ENCODE measurements at regions not wholly inside any gene's neighbourhood (a gene's known extent, or its start where the extent isn't known, plus 50 kb on each side); places are given as distances from the start of the nearest gene placed in this dataset.

DNA sequence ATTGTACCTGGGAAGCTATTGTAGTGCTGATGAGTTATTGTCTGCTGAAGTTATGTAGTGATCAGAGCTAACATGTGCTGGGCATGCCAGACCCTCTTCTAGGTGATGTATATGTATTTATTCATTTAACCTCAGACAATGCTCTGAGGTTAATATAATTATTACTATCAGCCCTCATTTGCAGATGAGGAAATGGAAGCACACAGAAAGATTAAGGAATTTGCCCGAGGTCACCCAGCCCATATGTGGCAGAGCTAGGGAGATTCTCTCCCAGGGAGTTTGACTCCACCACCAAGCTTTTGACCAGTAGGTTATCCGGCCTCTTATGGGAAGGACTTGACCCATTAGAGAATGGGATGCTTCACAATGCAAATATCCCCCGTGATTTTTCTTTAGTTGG, 114.2 kb upstream of the NAV2 start:
- peaks cover 3% of the 10 kb centered on the region for H3K9me3 Mint-ChIP-seq
- intact Hi-C loops (cut with micrococcal nuclease): no loop called here
- no peaks in the 10 kb centered on the region for H3K27me3 Mint-ChIP-seq (ENCODE audit: low read depth)
- H3K4me1 Mint-ChIP-seq (ENCODE audit: low read depth): no peaks in the 10 kb centered on the region
- no peak for DNase-seq (ENCODE audit: low spot score)
- no peak overlapping the region for H3K27ac Mint-ChIP-seq
- H3K36me3 Mint-ChIP-seq (ENCODE audit: low read depth): no peaks in the 10 kb centered on the region
- no peak overlapping the region for H3K4me3 Mint-ChIP-seq (ENCODE audit: low read depth)

DNA sequence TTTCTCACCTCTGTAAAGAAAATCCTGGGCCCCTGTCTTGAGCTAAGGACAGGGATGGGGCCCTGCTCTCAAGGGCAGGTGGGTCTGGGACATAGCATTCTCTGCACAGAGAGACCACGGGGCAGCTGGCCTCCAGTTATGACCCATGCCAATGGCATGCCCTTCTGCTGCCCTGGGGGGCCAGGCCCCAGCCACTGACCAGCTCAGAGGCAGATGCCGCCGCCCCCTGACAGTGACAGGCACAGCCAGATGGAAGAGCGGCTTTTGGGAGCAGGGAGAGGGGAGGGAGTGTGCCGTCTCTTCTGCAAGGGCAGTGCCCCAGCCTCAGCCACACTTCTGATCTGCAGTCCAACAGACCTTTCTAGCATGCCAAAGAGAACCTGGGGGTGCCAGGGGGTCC, 114.8 kb upstream of the NAV2 start:
- Mint-ChIP-seq H3K4me3 (ENCODE audit: low read depth) (no peak overlapping the region), H3K4me1 (ENCODE audit: low read depth) (no peaks in the 10 kb centered on the region), H3K9me3 (peaks cover 3% of the 10 kb centered on the region), H3K27ac (no peak overlapping the region), H3K27me3 (ENCODE audit: low read depth) (no peaks in the 10 kb centered on the region), H3K36me3 (ENCODE audit: low read depth) (no peaks in the 10 kb centered on the region)
- intact Hi-C loops (cut with micrococcal nuclease): no loop called here
- no peak for DNase-seq (ENCODE audit: low spot score)

DNA sequence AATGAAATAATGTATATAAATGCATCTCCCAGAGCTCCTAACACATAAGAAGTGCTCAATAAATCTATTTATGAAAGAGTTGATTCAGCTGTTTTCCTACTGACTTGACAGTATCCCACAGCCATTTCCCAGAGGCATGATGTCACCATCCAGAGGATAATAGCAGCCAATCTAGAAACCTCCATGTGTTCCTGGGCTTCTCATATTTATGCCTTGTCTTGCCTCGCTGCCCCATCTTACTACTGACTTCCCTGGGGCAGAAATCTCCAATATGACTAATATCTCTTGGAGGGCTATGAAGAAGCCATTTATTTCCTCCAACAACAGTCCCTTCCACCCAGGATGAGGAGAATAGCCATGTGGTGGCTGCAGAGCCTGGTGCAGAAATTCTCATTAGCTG, 115.4 kb upstream of the NAV2 start:
- Mint-ChIP-seq H3K27me3 (ENCODE audit: low read depth) (no peaks in the 10 kb centered on the region), H3K27ac (no peak overlapping the region), H3K9me3 (no peaks in the 10 kb centered on the region), H3K36me3 (ENCODE audit: low read depth) (no peaks in the 10 kb centered on the region), H3K4me1 (ENCODE audit: low read depth) (no peaks in the 10 kb centered on the region), H3K4me3 (ENCODE audit: low read depth) (no peak overlapping the region)
- DNase-seq (ENCODE audit: low spot score): no peak
- intact Hi-C loops (cut with micrococcal nuclease): no loop called here

DNA sequence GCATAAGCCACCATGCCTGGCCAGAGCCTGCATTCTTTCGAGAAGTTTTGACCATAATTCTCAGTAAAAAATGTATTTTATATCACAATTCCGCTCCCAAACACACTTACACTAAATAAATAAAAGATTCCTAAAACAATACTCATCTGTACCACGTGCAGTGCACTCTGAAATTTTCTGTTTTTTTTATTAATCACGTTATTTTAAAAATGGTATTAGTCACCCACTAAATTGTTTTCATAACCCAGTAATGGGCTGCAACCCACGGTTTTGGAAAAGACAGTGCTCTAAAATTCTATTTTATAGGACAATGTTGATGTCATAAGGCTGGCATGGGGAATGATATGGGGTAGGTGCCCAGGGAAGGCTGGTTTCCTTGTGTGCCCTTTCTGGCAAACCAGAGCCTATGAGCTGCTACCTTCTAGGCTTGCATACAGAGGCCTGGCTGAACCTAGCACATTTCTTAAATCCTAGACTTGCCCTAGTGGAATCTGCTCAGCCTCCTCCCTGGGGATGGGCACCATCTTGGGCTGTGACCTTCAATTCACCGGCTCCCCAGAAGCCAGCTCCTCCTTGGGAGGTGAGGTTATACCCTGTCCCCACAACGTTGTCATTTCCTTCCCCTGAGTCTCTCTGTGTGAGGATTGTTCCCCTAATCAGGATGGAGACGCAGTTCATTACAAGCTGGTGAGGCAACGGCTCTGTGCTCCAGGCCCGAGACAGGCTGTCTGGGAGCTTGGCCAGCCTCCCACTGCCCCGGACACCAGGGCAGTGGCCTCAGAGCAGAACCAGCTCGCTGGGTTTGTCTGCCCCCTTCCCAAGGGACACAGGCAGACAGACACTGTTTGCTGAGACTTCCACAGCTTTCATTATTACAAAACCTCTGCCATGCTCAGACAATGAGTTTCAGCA, 116.5 kb upstream of the NAV2 start:
- Mint-ChIP-seq H3K4me1 (ENCODE audit: low read depth) (no peaks in the 10 kb centered on the region), H3K4me3 (ENCODE audit: low read depth) (no peak overlapping the region), H3K27me3 (ENCODE audit: low read depth) (no peaks in the 10 kb centered on the region), H3K9me3 (no peaks in the 10 kb centered on the region), H3K27ac (no peak overlapping the region), H3K36me3 (ENCODE audit: low read depth) (no peaks in the 10 kb centered on the region)
- intact Hi-C loops (cut with micrococcal nuclease): no loop called here
- DNase-seq (ENCODE audit: low spot score): no peak

DNA sequence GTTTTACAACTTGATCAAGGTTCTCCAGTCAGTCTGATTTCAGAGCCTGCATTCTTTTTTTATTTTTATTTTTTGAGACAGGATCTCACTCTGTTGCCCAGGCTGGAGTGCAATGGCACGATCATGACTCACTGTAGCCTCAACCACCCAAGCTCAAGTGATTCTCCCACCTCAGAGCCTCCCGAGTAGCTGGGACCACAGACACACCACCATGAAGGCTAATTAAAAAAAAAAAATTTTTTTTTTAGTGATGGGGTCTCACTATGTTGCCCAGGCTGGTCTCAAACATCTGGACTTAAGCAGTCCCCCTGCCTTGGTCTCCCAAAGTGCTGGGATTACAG, 117.2 kb upstream of the NAV2 start:
- Mint-ChIP-seq H3K27me3 (ENCODE audit: low read depth) (no peaks in the 10 kb centered on the region), H3K4me1 (ENCODE audit: low read depth) (no peaks in the 10 kb centered on the region), H3K27ac (no peak overlapping the region), H3K36me3 (ENCODE audit: low read depth) (no peaks in the 10 kb centered on the region), H3K4me3 (ENCODE audit: low read depth) (no peak overlapping the region), H3K9me3 (no peaks in the 10 kb centered on the region)
- no peak for DNase-seq (ENCODE audit: low spot score)
- intact Hi-C loops (cut with micrococcal nuclease): no loop called here

DNA sequence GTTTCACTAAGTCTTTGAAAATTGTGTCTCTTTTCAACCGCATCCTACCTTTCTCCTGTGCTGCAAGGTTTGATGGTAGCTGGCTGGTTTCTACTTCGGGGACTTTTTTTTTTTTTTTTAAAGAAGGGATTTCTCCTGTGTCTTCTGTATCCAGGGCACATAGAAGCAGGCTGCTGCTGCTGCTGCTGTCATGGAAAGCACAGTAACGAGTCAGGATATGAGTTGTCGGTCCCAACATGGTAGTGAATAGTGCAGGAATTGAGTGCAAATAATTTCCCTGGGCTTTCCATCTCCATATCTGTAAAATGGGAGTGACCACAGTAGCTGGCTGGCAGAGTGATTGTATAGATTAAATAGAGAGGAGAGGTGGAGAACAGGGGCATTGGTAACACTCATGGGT, 118.3 kb upstream of the NAV2 start:
- DNase-seq (ENCODE audit: low spot score): no peak
- no peaks in the 10 kb centered on the region for H3K4me1 Mint-ChIP-seq (ENCODE audit: low read depth)
- H3K9me3 Mint-ChIP-seq: no peaks in the 10 kb centered on the region
- no peaks in the 10 kb centered on the region for H3K27me3 Mint-ChIP-seq (ENCODE audit: low read depth)
- H3K27ac Mint-ChIP-seq: no peak overlapping the region
- H3K36me3 Mint-ChIP-seq (ENCODE audit: low read depth): no peaks in the 10 kb centered on the region
- no peak overlapping the region for H3K4me3 Mint-ChIP-seq (ENCODE audit: low read depth)
- intact Hi-C loops (cut with micrococcal nuclease): no loop called here

DNA sequence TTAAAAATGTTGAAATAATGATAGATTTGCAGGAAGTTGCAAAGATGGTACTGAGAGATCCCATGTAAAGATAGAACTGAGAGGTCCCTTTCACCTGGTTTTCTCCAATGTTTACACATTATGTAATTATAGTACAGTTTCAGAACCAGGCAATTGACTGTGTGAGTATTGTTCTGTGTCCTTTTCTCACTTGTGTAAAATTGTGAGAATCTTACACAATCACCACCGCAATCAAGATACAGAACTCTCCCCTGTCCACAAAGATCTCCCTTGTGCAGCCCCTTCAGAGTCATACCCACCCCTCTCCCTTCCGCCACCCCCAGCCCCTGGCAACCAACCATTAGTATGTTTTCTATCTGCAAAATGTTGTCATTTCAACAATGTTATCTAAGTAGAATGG, 119.8 kb upstream of the NAV2 start:
- Mint-ChIP-seq H3K9me3 (no peaks in the 10 kb centered on the region), H3K4me1 (ENCODE audit: low read depth) (no peaks in the 10 kb centered on the region), H3K36me3 (ENCODE audit: low read depth) (no peaks in the 10 kb centered on the region), H3K4me3 (ENCODE audit: low read depth) (no peak overlapping the region), H3K27ac (no peak overlapping the region), H3K27me3 (ENCODE audit: low read depth) (no peaks in the 10 kb centered on the region)
- intact Hi-C loops (cut with micrococcal nuclease): no loop called here
- DNase-seq (ENCODE audit: low spot score): no peak

DNA sequence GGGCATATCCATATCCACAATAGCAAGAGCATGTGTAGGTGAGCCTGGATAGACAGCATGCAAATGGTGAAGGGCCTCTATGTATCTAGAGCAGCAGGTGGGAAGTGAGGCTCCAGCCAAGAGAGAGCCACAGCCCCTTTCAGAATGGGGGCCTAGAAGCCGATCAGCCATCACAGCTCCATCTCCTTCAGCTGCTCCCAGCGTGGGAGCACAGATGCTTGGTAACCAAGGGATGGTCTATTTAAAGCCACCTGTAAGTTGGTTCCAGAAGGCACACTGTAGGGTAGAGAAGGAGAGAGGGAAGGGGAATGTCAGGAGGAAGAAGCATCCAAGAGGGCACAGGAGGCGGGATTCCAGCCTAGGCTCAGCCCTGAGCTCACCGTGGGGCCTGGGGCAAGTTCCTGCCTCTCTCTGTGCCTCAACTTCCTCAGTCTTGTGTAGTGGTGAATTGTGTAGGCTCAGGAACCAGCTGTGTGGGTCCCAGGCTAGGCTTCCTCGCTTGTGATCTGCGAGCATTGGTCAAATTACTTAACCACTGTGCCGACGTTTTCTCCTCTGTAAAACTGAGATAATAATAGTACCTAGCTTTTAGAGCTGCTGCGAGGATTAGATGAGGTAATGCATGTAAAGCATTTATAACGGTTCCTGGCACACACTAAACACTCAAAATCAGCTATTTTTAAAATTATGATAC, 122.9 kb upstream of the NAV2 start:
- Mint-ChIP-seq H3K4me1 (ENCODE audit: low read depth) (no peaks in the 10 kb centered on the region), H3K4me3 (ENCODE audit: low read depth) (no peak overlapping the region), H3K27ac (no peak overlapping the region), H3K9me3 (no peaks in the 10 kb centered on the region), H3K27me3 (ENCODE audit: low read depth) (no peaks in the 10 kb centered on the region), H3K36me3 (ENCODE audit: low read depth) (no peaks in the 10 kb centered on the region)
- DNase-seq (ENCODE audit: low spot score): no peak
- intact Hi-C loops (cut with micrococcal nuclease): no loop called here

DNA sequence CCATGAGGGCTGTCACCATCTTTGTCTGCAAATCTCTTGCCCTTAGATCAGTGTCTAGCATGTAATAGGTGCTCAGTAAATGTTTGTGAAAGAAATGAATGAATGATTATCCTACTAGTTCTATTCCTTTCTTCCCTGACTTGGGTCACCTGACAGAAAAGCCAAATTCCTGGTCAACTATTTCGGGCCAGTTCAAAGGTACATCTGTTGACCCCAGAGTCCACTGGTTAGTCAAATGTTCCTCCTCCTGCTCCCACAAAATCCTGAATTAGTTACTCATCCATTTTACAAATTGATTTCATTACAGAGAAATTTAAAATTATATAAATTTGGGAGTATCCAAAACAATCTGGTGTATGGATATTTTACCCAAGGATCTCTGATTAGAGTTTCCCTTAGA, 124.7 kb upstream of the NAV2 start:
- Mint-ChIP-seq H3K27ac (no peak overlapping the region), H3K4me3 (ENCODE audit: low read depth) (no peak overlapping the region), H3K36me3 (ENCODE audit: low read depth) (no peaks in the 10 kb centered on the region), H3K9me3 (no peaks in the 10 kb centered on the region), H3K4me1 (ENCODE audit: low read depth) (no peaks in the 10 kb centered on the region), H3K27me3 (ENCODE audit: low read depth) (no peaks in the 10 kb centered on the region)
- intact Hi-C loops (cut with micrococcal nuclease): no loop called here
- no peak for DNase-seq (ENCODE audit: low spot score)

DNA sequence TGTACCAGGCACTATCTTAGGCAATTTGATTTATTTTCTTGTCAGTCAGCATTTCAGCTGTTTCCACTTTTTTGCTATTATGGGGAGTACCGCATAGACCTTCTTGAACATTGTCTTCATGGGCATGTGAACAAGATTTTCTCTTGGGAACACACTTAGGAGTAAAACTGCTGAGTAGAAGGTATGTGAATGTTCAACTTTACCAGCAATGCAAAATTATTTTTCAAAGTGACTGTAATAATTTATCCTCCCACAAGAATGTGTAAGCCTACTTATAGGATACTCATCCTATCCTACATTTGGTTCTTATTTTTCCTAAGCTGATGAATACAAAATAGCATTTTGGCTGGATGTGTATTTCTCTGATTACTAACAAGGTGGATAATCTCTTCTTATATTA, 132.0 kb upstream of the NAV2 start:
- Mint-ChIP-seq H3K36me3 (ENCODE audit: low read depth) (no peaks in the 10 kb centered on the region), H3K4me3 (ENCODE audit: low read depth) (no peak overlapping the region), H3K27me3 (ENCODE audit: low read depth) (no peaks in the 10 kb centered on the region), H3K9me3 (no peaks in the 10 kb centered on the region), H3K4me1 (ENCODE audit: low read depth) (no peaks in the 10 kb centered on the region), H3K27ac (no peak overlapping the region)
- DNase-seq (ENCODE audit: low spot score): no peak
- intact Hi-C loops (cut with micrococcal nuclease): no loop called here

DNA sequence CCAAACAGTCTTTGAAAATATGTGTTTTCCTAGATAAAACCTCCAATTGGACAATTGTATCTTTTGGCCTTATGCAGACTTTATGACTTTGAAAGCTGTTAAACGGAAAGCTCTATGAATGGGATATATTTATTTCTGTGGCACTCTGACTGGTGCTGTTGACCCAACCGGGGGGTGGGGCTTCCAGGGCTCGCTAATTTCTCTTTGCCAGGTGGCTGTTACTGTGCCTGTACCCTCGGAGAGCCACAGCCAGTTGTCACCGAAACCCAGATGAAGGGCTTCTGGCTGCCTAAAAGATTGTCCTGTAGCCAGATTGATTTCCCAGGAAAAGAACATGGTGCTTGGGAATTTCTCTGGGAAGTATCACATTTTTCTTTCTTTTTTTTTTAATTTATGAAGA, 132.7 kb upstream of the NAV2 start:
- peaks cover 2% of the 10 kb centered on the region for H3K27me3 Mint-ChIP-seq (ENCODE audit: low read depth)
- H3K4me3 Mint-ChIP-seq (ENCODE audit: low read depth): no peak overlapping the region
- H3K9me3 Mint-ChIP-seq: no peaks in the 10 kb centered on the region
- no peaks in the 10 kb centered on the region for H3K36me3 Mint-ChIP-seq (ENCODE audit: low read depth)
- H3K27ac Mint-ChIP-seq: no peak overlapping the region
- H3K4me1 Mint-ChIP-seq (ENCODE audit: low read depth): no peaks in the 10 kb centered on the region
- DNase-seq (ENCODE audit: low spot score): no peak
- intact Hi-C loops (cut with micrococcal nuclease): no loop called here

DNA sequence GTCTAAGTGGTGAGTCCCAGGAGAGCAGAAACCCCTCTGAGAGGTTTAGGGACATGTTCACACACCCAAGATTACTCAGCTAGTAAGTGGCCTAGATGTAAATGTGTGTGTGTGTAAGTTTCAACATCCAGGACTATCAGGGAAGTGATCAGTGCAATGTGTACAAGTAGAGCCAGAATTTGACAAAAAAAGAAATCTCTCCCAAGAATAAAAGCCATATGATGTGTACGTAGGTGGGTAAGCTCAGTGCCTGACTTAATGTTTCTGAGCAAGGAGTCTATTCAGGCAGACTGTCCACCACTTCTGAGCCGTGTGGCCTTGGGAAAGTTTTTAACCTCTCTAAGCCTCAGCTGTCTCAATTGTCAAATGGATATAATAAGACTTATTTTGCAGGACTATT, 133.8 kb upstream of the NAV2 start:
- Mint-ChIP-seq H3K4me1 (ENCODE audit: low read depth) (no peaks in the 10 kb centered on the region), H3K4me3 (ENCODE audit: low read depth) (no peak overlapping the region), H3K36me3 (ENCODE audit: low read depth) (no peaks in the 10 kb centered on the region), H3K9me3 (no peaks in the 10 kb centered on the region), H3K27ac (no peak overlapping the region), H3K27me3 (ENCODE audit: low read depth) (peaks cover 2% of the 10 kb centered on the region)
- intact Hi-C loops (cut with micrococcal nuclease): no loop called here
- no peak for DNase-seq (ENCODE audit: low spot score)

DNA sequence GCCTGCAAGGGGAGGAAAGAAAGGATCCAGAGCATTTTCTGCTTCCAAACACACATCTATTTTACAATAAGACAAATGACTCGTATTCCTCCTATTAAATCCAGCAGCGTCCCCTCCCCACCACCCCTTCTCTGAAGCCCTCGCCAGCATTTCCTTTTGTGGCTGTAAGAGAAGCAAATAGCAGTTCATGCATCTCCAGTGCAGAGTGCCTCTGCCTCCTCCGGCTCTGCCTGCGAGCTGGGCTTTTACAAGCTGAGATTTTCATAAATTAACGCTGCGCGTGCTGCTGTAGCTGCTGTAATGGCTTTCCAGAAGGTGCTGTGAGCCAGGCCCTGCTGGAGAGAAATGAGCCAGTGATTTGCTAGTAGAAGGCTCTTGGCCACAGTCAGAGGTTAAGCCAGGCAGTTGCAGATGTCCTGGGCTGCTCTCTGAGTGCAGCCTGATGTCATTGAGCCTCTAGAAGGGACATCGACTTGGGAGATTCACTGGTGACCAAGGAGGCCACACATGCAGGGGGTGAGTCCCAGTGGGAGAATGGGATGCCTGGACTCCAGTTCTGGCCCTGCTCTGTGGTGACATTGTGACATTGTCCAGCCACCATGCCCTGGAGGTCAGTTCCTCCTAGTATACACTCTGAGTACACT, 134.5 kb upstream of the NAV2 start:
- no peak overlapping the region for H3K4me3 Mint-ChIP-seq (ENCODE audit: low read depth)
- no peak for DNase-seq (ENCODE audit: low spot score)
- no peaks in the 10 kb centered on the region for H3K9me3 Mint-ChIP-seq
- no peaks in the 10 kb centered on the region for H3K36me3 Mint-ChIP-seq (ENCODE audit: low read depth)
- H3K27ac Mint-ChIP-seq: no peak overlapping the region
- intact Hi-C loops (cut with micrococcal nuclease): no loop called here
- H3K27me3 Mint-ChIP-seq (ENCODE audit: low read depth): peaks cover 2% of the 10 kb centered on the region
- H3K4me1 Mint-ChIP-seq (ENCODE audit: low read depth): no peaks in the 10 kb centered on the region

All from activated T-helper 2 cell treated with anti-CD3 and anti-CD28 coated beads, Interferon-gamma antibody, Interleukin-2, Interleukin-4, amounts not matched to agents 10 μg/mL and 5 μg/mL and 100 μg/mL, durations not matched to agents 14 hours and 24 hours and 36 hours (primary cell).